SK-N-SH (cell line): ENCODE measurements at regions not wholly inside any gene's neighbourhood (a gene's known extent, or its start where the extent isn't known, plus 50 kb on each side); places are given as distances from the start of the nearest gene placed in this dataset.

Experiments used
- CTCF ChIA-PET: fragments of 300-600, 350-600 bp; formaldehyde crosslinking; extraction: SDS; loops from one replicate; lab custom pipeline; 2021; lab: Yijun Ruan, JAX
- POLR2A ChIA-PET: fragments of 350-600 bp; sonication (Branson Sonifier 250); formaldehyde crosslinking; extraction: SDS; loops from one replicate; lab custom pipeline; 2020; ENCODE audit warnings: antibody characterized with exemption, inconsistent platforms; lab: Yijun Ruan, JAX
- DNase-seq: peaks from one replicate; pipeline ENCODE4 v3.0.0; 2012
- H2AFZ ChIP-seq: fragments of 200-600 bp; sonication (generic); 2 replicates; pipeline ENCODE4 v1.8.1; 2016; ENCODE audit warnings: antibody characterized with exemption, mild to moderate bottlenecking, low read depth
- H3F3A ChIP-seq: fragments of 200-600 bp; sonication (generic); replicated peaks from 2 replicates; pipeline ENCODE3; 2016; ENCODE audit warnings: antibody characterized with exemption, mild to moderate bottlenecking; ENCODE audit not compliant: insufficient read depth
- H3K27ac ChIP-seq, 2 experiments: fragments of 200-500 bp in 1 of 2; fragments of 200-600 bp in 1 of 2; sonication (Bioruptor generic) in 1 of 2; sonication (generic), shearing (Covaris generic) in 1 of 2; 2 replicates each; pipeline versions ENCODE4 v1.5.1 to v1.6.1; 2014 to 2016; ENCODE audit warnings: low read depth in 2 of 2, inconsistent platforms in 1 of 2, low read length in 1 of 2, mild to moderate bottlenecking in 1 of 2, mixed read lengths in 1 of 2
- H3K27me3 ChIP-seq: fragments of 200-600 bp; sonication (generic), shearing (Covaris generic); 2 replicates; pipeline ENCODE4 v1.6.1; 2016; ENCODE audit warnings: mixed run types; ENCODE audit not compliant: insufficient read depth
- H3K36me3 ChIP-seq, 2 experiments: fragments of 200-500 bp in 1 of 2; fragments of 200-600 bp in 1 of 2; sonication (Bioruptor generic) in 1 of 2; sonication (generic) in 1 of 2; replicated peaks in 1 of 2; 2 replicates each; pipeline versions ENCODE3 to v1.5.1; 2014 to 2016; ENCODE audit warnings: low read length in 1 of 2, mild to moderate bottlenecking in 1 of 2; ENCODE audit not compliant: insufficient read depth in 2 of 2, control insufficient read depth in 1 of 2
- H3K4me1 ChIP-seq, 2 experiments: fragments of 200-500 bp in 1 of 2; fragments of 200-600 bp in 1 of 2; sonication (Bioruptor generic) in 1 of 2; sonication (generic), shearing (Covaris generic) in 1 of 2; 2 replicates each; pipeline versions ENCODE4 v1.5.1 to v1.6.1; 2014 to 2016; ENCODE audit warnings: low read depth in 1 of 2, low read length in 1 of 2, mixed run types in 1 of 2; ENCODE audit not compliant: insufficient read depth in 2 of 2, control insufficient read depth in 1 of 2
- H3K4me2 ChIP-seq: fragments of 200-600 bp; sonication (generic), shearing (Covaris generic); 2 replicates; pipeline ENCODE4 v1.6.1; 2017; ENCODE audit warnings: mixed run types
- H3K4me3 ChIP-seq, 2 experiments: fragments of 200-500 bp in 1 of 2; fragments of 200-600 bp in 1 of 2; sonication (Bioruptor generic) in 1 of 2; sonication (generic), shearing (Covaris generic) in 1 of 2; 2 replicates each; pipeline versions ENCODE4 v1.5.1 to v1.8.1; 2014 to 2016; ENCODE audit warnings: low read depth in 2 of 2, inconsistent platforms in 1 of 2, low read length in 1 of 2, mild to moderate bottlenecking in 1 of 2, mixed read lengths in 1 of 2, moderate library complexity in 1 of 2
- H3K79me2 ChIP-seq: fragments of 200-600 bp; sonication (generic); 2 replicates; pipeline ENCODE4 v1.8.1; 2017; ENCODE audit warnings: mild to moderate bottlenecking; ENCODE audit not compliant: insufficient read depth
- H3K9ac ChIP-seq: fragments of 200-600 bp; sonication (generic); 2 replicates; pipeline ENCODE4 v1.6.1; 2017; ENCODE audit warnings: mixed run types
- H3K9me2 ChIP-seq: fragments of 200-600 bp; sonication (generic); 2 replicates; pipeline ENCODE4 v1.6.1; 2017; ENCODE audit warnings: mixed run types
- H3K9me3 ChIP-seq: fragments of 200-600 bp; sonication (generic); 2 replicates; pipeline ENCODE4 v1.6.1; 2017; ENCODE audit warnings: mixed run types, mild to moderate bottlenecking, moderate library complexity
- H4K20me1 ChIP-seq: fragments of 200-600 bp; sonication (generic); 2 replicates; pipeline ENCODE4 v1.6.1; 2017; ENCODE audit warnings: mild to moderate bottlenecking, mixed run types; ENCODE audit not compliant: insufficient read depth
- ELF1 ChIP-seq: IDR thresholded peaks from 2 replicates; pipeline ENCODE4 v1.4.0; 2012
- EP300 ChIP-seq, 2 experiments: IDR thresholded peaks; 2 replicates each; pipeline versions ENCODE4 v1.4.0 to v1.6.1; 2012; ENCODE audit warnings: borderline replicate concordance in 1 of 2, low read depth in 1 of 2, low read length in 1 of 2
- EZH2phosphoT487 ChIP-seq: fragments of 200-600 bp; sonication (generic); IDR thresholded peaks from 2 replicates; pipeline ENCODE4 v1.6.1; 2017; ENCODE audit warnings: low read depth, mixed run types, mild to moderate bottlenecking, antibody characterized with exemption, moderate library complexity, borderline replicate concordance
- GABPA ChIP-seq: IDR thresholded peaks from 2 replicates; pipeline ENCODE4 v1.4.0; 2012; ENCODE audit warnings: low read depth, mild to moderate bottlenecking
- GATA2 ChIP-seq: sonication (generic); formaldehyde crosslinking; IDR thresholded peaks from 2 replicates; pipeline ENCODE4 v1.5.0; 2020; ENCODE audit warnings: mild to moderate bottlenecking, missing genetic modification reagents
- MAX ChIP-seq: IDR thresholded peaks from 2 replicates; pipeline ENCODE4 v1.4.0; 2012; ENCODE audit warnings: low read depth
- MXI1 ChIP-seq: IDR thresholded peaks from 2 replicates; pipeline ENCODE4 v1.6.1; 2012; ENCODE audit warnings: mild to moderate bottlenecking, low read depth, low read length, improper control_type of control experiment
- NRF1 ChIP-seq: IDR thresholded peaks from 2 replicates; pipeline ENCODE4 v1.6.1; 2012; ENCODE audit warnings: low read depth, mild to moderate bottlenecking, low read length
- PBX3 ChIP-seq: IDR thresholded peaks from 2 replicates; pipeline ENCODE4; 2012
- RAD21 ChIP-seq: IDR thresholded peaks from 2 replicates; pipeline ENCODE4 v1.6.1; 2012; ENCODE audit warnings: mild to moderate bottlenecking, low read length
- RCOR1 ChIP-seq: fragments of 150-350 bp; IDR thresholded peaks from 2 replicates; pipeline ENCODE4 v1.6.1; 2017; ENCODE audit warnings: antibody characterized with exemption, low read length
- REST ChIP-seq: IDR thresholded peaks from 2 replicates; pipeline ENCODE4 v1.6.1; 2012; ENCODE audit warnings: mild to moderate bottlenecking, low read depth, low read length, moderate library complexity
- RXRA ChIP-seq: IDR thresholded peaks from 2 replicates; pipeline ENCODE4 v1.4.0; 2012; ENCODE audit warnings: low read depth, mild to moderate bottlenecking, borderline replicate concordance
- SIN3A ChIP-seq: IDR thresholded peaks from 2 replicates; pipeline ENCODE4 v1.6.1; 2012; ENCODE audit warnings: low read depth, mild to moderate bottlenecking, low read length, moderate library complexity, borderline replicate concordance
- TAF1 ChIP-seq: IDR thresholded peaks from 2 replicates; pipeline ENCODE4 v1.6.1; 2012; ENCODE audit warnings: low read depth, mild to moderate bottlenecking, low read length, moderate library complexity, borderline replicate concordance
- TCF12 ChIP-seq: IDR thresholded peaks from 2 replicates; pipeline ENCODE4 v1.4.0; 2012
- USF2 ChIP-seq: fragments of 150-350 bp; IDR thresholded peaks from 2 replicates; pipeline ENCODE4 v1.6.1; 2017; ENCODE audit warnings: antibody characterized with exemption, low read length, low read depth, borderline replicate concordance
- YY1 ChIP-seq: IDR thresholded peaks from 2 replicates; pipeline ENCODE4 v1.4.0; 2012; ENCODE audit warnings: low read depth, mild to moderate bottlenecking
- ZBTB33 ChIP-seq: IDR thresholded peaks from 2 replicates; pipeline ENCODE4 v1.4.0; 2012; ENCODE audit warnings: low read depth, borderline replicate concordance
- WGBS: methylation state at CpG from one replicate; pipeline ENCODE4 v1.1.6; 2017; ENCODE audit warnings: low lambda C conversion rate; 5-methylcytosine and 5-hydroxymethylcytosine counted together

GRCh38 chr22:49284931-49285330, 542.7 kb downstream of the BRD1 start:
- no peaks in the 10 kb centered on the region for H3K36me3 ChIP-seq
- no peak overlapping the region for H2AFZ ChIP-seq
- H3K4me1 ChIP-seq, result no peaks in the 10 kb centered on the region; a peak in 1 of 4 replicates
- H4K20me1 ChIP-seq, result no peaks in the 10 kb centered on the region
- H3K9ac ChIP-seq, result no peak overlapping the region
- peaks cover 28% of the 10 kb centered on the region for H3K27me3 ChIP-seq
- WGBS, result 34% methylated on average over 15 of the region's 15 CpGs
- TF ChIP-seq RCOR1 (no peak), YY1 (no peak), MXI1 (no peak), EP300 (IDR thresholded peaks at IDR 0.05; ENCODE audit: borderline replicate concordance in 1 of 2, low read depth in 1 of 2, low read length in 1 of 2) (no peak), ELF1 (no peak), SIN3A (no peak), REST (no peak), TCF12 (no peak), RXRA (no peak), PBX3 (no peak), USF2 (no peak), MAX (no peak), GATA2 (CRISPR knock-in tag) (no peak), ZBTB33 (no peak), GABPA (no peak), TAF1 (no peak), RAD21 (no peak), EZH2phosphoT487 (no peak), NRF1 (no peak)
- H3K4me3 ChIP-seq, result no peak overlapping the region
- H3K4me2 ChIP-seq, result no peak overlapping the region
- H3K9me2 ChIP-seq, result no peaks in the 10 kb centered on the region
- DNase-seq, result no peak
- no peaks in the 10 kb centered on the region for H3K9me3 ChIP-seq
- POLR2A ChIA-PET, result no interaction called here
- H3K27ac ChIP-seq, result no peak overlapping the region
- no peaks in the 10 kb centered on the region for H3F3A ChIP-seq
- CTCF ChIA-PET, result interaction anchor here (1.8 kb wide), 1 partner anchor 20 kb away, joined by 6 read pairs; no protein-coding TSS in a partner anchor
- H3K79me2 ChIP-seq, result no peaks in the 10 kb centered on the region
